K562 (cell line): ENCODE measurements at regions not wholly inside any gene's neighbourhood (a gene's known extent, or its start where the extent isn't known, plus 50 kb on each side); places are given as distances from the start of the nearest gene placed in this dataset.

Experiments used
- ATAC-seq: fragments of 200-7000 bp; cut with Tn5 transposase; 3 replicates; pipeline ENCODE4 v1.9.1; 2020; ENCODE audit warnings: moderate library complexity
- BruUV-seq: library from RNA; stranded (reverse); fragments of 400-500 nt; replicated peaks from 2 replicates; lab custom pipeline; 2021; lab: Mats Ljungman, UMichigan
- CTCF ChIA-PET: fragments of 300-600 bp; formaldehyde crosslinking; extraction: SDS; loops from one replicate; lab custom pipeline; 2021; ENCODE audit warnings: low intra/inter-chr PET ratio; lab: Yijun Ruan, JAX
- POLR2A ChIA-PET: fragments of 300-600, 350-650 bp; sonication (Branson Sonifier 250); formaldehyde crosslinking; extraction: SDS; loops from one replicate; lab custom pipeline; 2021; ENCODE audit warnings: antibody characterized with exemption, inconsistent platforms; lab: Yijun Ruan, JAX
- DNase-seq, 4 experiments: peaks; one replicate each; pipeline versions ENCODE4 v3.0.0 to v3.0.0-alpha.2; 2011 to 2018; ENCODE audit warnings: low spot score in 3 of 4, mixed read lengths in 3 of 4; ENCODE audit errors: extremely low read depth in 1 of 4
- FAIRE-seq: peaks from 2 replicates; lab custom pipeline; 2011; peaks lifted over from hg19 to GRCh38; lab: Jason Lieb, UNC
- H2AFZ ChIP-seq: 2 replicates; pipeline ENCODE4 v1.6.0; 2011; ENCODE audit warnings: low read depth, low read length, control low read depth, inconsistent platforms
- H3K27ac ChIP-seq: fragments of 200-600 bp; 3 replicates; pipeline ENCODE4 v1.8.0; 2011; ENCODE audit warnings: low read depth, mild to moderate bottlenecking, control low read depth, inconsistent platforms, low read length, moderate library complexity, mixed read lengths; ENCODE audit errors: extremely low read depth
- H3K27me3 ChIP-seq, 2 experiments: fragments of 300-600 bp in 1 of 2; 2 replicates in 1 of 2; 3 replicates in 1 of 2; pipeline versions ENCODE4 v1.6.0 to v1.8.0; 2011; ENCODE audit warnings: inconsistent platforms in 2 of 2, low read length in 2 of 2, mild to moderate bottlenecking in 1 of 2, mixed read lengths in 1 of 2, moderate library complexity in 1 of 2; ENCODE audit not compliant: control insufficient read depth in 2 of 2, insufficient read depth in 2 of 2
- H3K36me3 ChIP-seq: fragments of 300-600 bp; 3 replicates; pipeline ENCODE4 v1.8.0; 2011; ENCODE audit warnings: mild to moderate bottlenecking, low read length, inconsistent platforms; ENCODE audit not compliant: control insufficient read depth, insufficient read depth
- H3K4me1 ChIP-seq, 2 experiments: fragments of 200-600 bp in 1 of 2; replicated peaks in 1 of 2; 2 replicates in 1 of 2; 3 replicates in 1 of 2; pipeline versions ENCODE4 v1.5.1 to v1.8.0; 2011; ENCODE audit warnings: inconsistent platforms in 2 of 2, low read length in 2 of 2, mild to moderate bottlenecking in 1 of 2, mixed read lengths in 1 of 2, moderate library complexity in 1 of 2; ENCODE audit not compliant: control insufficient read depth in 2 of 2, insufficient read depth in 2 of 2
- H3K4me2 ChIP-seq: 2 replicates; pipeline ENCODE4 v1.6.1; 2011; ENCODE audit warnings: low read length, control low read depth, inconsistent platforms, mixed read lengths; ENCODE audit not compliant: insufficient read depth
- H3K4me3 ChIP-seq: fragments of 200-600 bp; sonication (generic), shearing (Covaris generic); 2 replicates; pipeline ENCODE4 v1.5.1; 2016; ENCODE audit warnings: control low read depth, inconsistent platforms
- H3K79me2 ChIP-seq: fragments of 200-600 bp; 3 replicates; pipeline ENCODE4 v1.8.0; 2011; ENCODE audit warnings: low read length, inconsistent platforms; ENCODE audit not compliant: control insufficient read depth, insufficient read depth
- H3K9ac ChIP-seq, 2 experiments: 2 replicates each; pipeline versions ENCODE4 v1.6.0 to v1.6.1; 2011; ENCODE audit warnings: low read depth in 2 of 2, low read length in 2 of 2, control low read depth in 1 of 2, inconsistent platforms in 1 of 2, mild to moderate bottlenecking in 1 of 2, mixed read lengths in 1 of 2; ENCODE audit not compliant: insufficient read depth in 1 of 2
- H3K9me1 ChIP-seq: one replicate; pipeline ENCODE4 v1.6.0; 2011; ENCODE audit warnings: inconsistent platforms, mild to moderate bottlenecking, low read length, moderate library complexity; ENCODE audit not compliant: control insufficient read depth, insufficient read depth
- H3K9me3 ChIP-seq: replicated peaks from 2 replicates; pipeline ENCODE4 v1.5.1; 2011; ENCODE audit warnings: low read depth, low read length, inconsistent platforms; ENCODE audit not compliant: control insufficient read depth, insufficient read depth
- H4K20me1 ChIP-seq: replicated peaks from 2 replicates; pipeline ENCODE4 v1.6.1; 2011; ENCODE audit warnings: low read length, inconsistent platforms, mixed read lengths; ENCODE audit not compliant: control insufficient read depth, insufficient read depth
- CEBPB ChIP-seq: fragments of 450-650 bp; IDR thresholded peaks from 2 replicates; pipeline ENCODE4 v1.6.1; 2016; ENCODE audit warnings: missing genetic modification characterization, missing compliant biosample characterization
- EZH2 ChIP-seq: IDR thresholded peaks from 2 replicates; pipeline ENCODE4 v1.6.1; 2012; ENCODE audit warnings: low read depth, mild to moderate bottlenecking, inconsistent platforms, low read length, borderline replicate concordance
- GTF2E2 ChIP-seq: fragments of 200-800 bp; sonication (Bioruptor generic); IDR thresholded peaks from 2 replicates; pipeline ENCODE4 v1.6.1; 2016; ENCODE audit warnings: missing genetic modification characterization, missing compliant biosample characterization
- HNRNPK ChIP-seq: fragments of 200-400 bp; formaldehyde crosslinking; IDR thresholded peaks from one replicate; pipeline ENCODE4 v1.6.1; 2018; ENCODE audit warnings: mild to moderate bottlenecking, low read depth, low read length; ENCODE audit not compliant: poor library complexity, severe bottlenecking
- NCOA6 ChIP-seq: fragments of 450-650 bp; IDR thresholded peaks from 2 replicates; pipeline ENCODE4 v1.6.1; 2017; ENCODE audit warnings: mild to moderate bottlenecking
- SRSF9 ChIP-seq: fragments of 200-400 bp; formaldehyde crosslinking; IDR thresholded peaks from 2 replicates; pipeline ENCODE4 v1.6.1; 2017; ENCODE audit warnings: low read depth, low read length, borderline replicate concordance
- ZNF316 ChIP-seq: fragments of 450-650 bp; IDR thresholded peaks from 2 replicates; pipeline ENCODE4 v1.6.1; 2016
- WGBS: fragments of 100-300 bp; shearing (Covaris generic); methylation state at CpG from one replicate; pipeline ENCODE4 v1.1.6; 2016; ENCODE audit warnings: low coverage, mixed read lengths; ENCODE audit not compliant: insufficient coverage; ENCODE audit errors: missing lambda C conversion rate; 5-methylcytosine and 5-hydroxymethylcytosine counted together
- in situ Hi-C: fragments of 300-500 bp; cut with MboI; formaldehyde crosslinking; loops from 4 replicates; pipeline ENCODE4 v1.15.0; 2018; ENCODE audit warnings: inconsistent platforms, mixed read lengths
- intact Hi-C: fragments of 100-400 bp; cut with micrococcal nuclease; formaldehyde crosslinking; loops from 2 replicates; pipeline ENCODE4 v1.14.2; 2022
- TF ChIP-seq, protein P1 (sequence below): fragments of 450-650 bp; IDR thresholded peaks from 2 replicates; pipeline ENCODE4 v1.6.1; 2016; ENCODE audit warnings: antibody characterized with exemption
- TF ChIP-seq, protein P2 (sequence below), 2 experiments: fragments of 450-650 bp in 1 of 2; sonication (generic) in 1 of 2; formaldehyde crosslinking; conservative IDR thresholded peaks; 2 replicates each; pipeline versions ENCODE4 v1.4.0 to v1.8.1; 2020 to 2022; ENCODE audit warnings: mild to moderate bottlenecking in 1 of 2, missing genetic modification reagents in 1 of 2
- TF ChIP-seq, protein P3 (sequence below): fragments of 450-650 bp; IDR thresholded peaks from one replicate; pipeline ENCODE4 v1.6.1; 2018; ENCODE audit warnings: mild to moderate bottlenecking, moderate library complexity; ENCODE audit not compliant: partially characterized antibody
- TF ChIP-seq, protein P4 (sequence below), 2 experiments: fragments of 450-650 bp in 1 of 2; sonication (generic) in 1 of 2; formaldehyde crosslinking in 1 of 2; IDR thresholded peaks in 1 of 2; conservative IDR thresholded peaks in 1 of 2; 2 replicates each; pipeline versions ENCODE4 v1.6.1 to v1.8.1; 2016 to 2023; ENCODE audit warnings: mild to moderate bottlenecking in 2 of 2, moderate library complexity in 2 of 2, inconsistent platforms in 1 of 2, missing genetic modification reagents in 1 of 2

GRCh38 chr14:98156411-98156810 lies 1115.6 kb downstream of the BCL11B start:
- Histone ChIP-seq H3K4me2 (no peak overlapping the region), H3K27me3 (no peaks in the 10 kb centered on the region), H3K27ac (no peak overlapping the region), H2AFZ (no peak overlapping the region), H3K9me1 (no peaks in the 10 kb centered on the region), H3K4me3 (no peak overlapping the region), H3K9me3 (no peaks in the 10 kb centered on the region), H3K4me1 (no peaks in the 10 kb centered on the region), H3K79me2 (no peaks in the 10 kb centered on the region), H3K36me3 (no peaks in the 10 kb centered on the region), H4K20me1 (no peaks in the 10 kb centered on the region), H3K9ac (no peak overlapping the region)
- WGBS, result 6% methylated on average over 8 of the region's 8 CpGs
- ATAC-seq, result no peak
- intact Hi-C loops (no loop called here), in situ Hi-C loops (no loop called here)
- no peak for FAIRE-seq
- no peak for TF ChIP-seq CEBPB
- TF ChIP-seq, protein P1, sequence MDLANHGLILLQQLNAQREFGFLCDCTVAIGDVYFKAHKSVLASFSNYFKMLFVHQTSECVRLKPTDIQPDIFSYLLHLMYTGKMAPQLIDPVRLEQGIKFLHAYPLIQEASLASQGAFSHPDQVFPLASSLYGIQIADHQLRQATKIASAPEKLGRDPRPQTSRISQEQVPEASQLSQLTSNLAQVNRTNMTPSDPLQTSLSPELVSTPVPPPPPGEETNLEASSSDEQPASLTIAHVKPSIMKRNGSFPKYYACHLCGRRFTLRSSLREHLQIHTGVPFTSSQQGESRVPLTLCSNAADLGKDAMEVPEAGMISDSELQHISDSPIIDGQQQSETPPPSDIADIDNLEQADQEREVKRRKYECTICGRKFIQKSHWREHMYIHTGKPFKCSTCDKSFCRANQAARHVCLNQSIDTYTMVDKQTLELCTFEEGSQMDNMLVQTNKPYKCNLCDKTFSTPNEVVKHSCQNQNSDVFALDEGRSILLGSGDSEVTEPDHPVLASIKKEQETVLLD, result no peak
- TF ChIP-seq, protein P2, sequence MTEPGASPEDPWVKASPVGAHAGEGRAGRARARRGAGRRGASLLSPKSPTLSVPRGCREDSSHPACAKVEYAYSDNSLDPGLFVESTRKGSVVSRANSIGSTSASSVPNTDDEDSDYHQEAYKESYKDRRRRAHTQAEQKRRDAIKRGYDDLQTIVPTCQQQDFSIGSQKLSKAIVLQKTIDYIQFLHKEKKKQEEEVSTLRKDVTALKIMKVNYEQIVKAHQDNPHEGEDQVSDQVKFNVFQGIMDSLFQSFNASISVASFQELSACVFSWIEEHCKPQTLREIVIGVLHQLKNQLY (CRISPR knock-in tag; conservative IDR thresholded peaks at IDR 0.05), result no peak
- TF ChIP-seq SRSF9, result no peak
- no peak for TF ChIP-seq EZH2
- TF ChIP-seq GTF2E2, result no peak
- no peak for TF ChIP-seq ZNF316
- no peak for TF ChIP-seq NCOA6
- TF ChIP-seq, protein P3, sequence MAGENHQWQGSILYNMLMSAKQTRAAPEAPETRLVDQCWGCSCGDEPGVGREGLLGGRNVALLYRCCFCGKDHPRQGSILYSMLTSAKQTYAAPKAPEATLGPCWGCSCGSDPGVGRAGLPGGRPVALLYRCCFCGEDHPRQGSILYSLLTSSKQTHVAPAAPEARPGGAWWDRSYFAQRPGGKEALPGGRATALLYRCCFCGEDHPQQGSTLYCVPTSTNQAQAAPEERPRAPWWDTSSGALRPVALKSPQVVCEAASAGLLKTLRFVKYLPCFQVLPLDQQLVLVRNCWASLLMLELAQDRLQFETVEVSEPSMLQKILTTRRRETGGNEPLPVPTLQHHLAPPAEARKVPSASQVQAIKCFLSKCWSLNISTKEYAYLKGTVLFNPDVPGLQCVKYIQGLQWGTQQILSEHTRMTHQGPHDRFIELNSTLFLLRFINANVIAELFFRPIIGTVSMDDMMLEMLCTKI, result no peak
- TF ChIP-seq, protein P4, sequence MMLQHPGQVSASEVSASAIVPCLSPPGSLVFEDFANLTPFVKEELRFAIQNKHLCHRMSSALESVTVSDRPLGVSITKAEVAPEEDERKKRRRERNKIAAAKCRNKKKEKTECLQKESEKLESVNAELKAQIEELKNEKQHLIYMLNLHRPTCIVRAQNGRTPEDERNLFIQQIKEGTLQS (IDR thresholded peaks at IDR 0.05), result no peak
- TF ChIP-seq, protein P4 (CRISPR knock-in tag; conservative IDR thresholded peaks at IDR 0.05), result no peak
- no peak for TF ChIP-seq HNRNPK
- CTCF ChIA-PET, result no interaction called here
- no TSS peak for BruUV-seq
- no peak for DNase-seq
- POLR2A ChIA-PET, result no interaction called here
